HL-60 (cell line): ENCODE measurements at regions not wholly inside any gene's neighbourhood (a gene's known extent, or its start where the extent isn't known, plus 50 kb on each side); places are given as distances from the start of the nearest gene placed in this dataset.

Source experiments
- TF ChIP-seq, protein P1 (sequence below): IDR thresholded peaks from one replicate; pipeline ENCODE4 v1.5.1; 2011; ENCODE audit warnings: low read length, control low read depth, inconsistent platforms; ENCODE audit not compliant: insufficient read depth
- TF ChIP-seq, protein P2 (sequence below): IDR thresholded peaks from 2 replicates; pipeline ENCODE4 v1.6.1; 2012; ENCODE audit warnings: low read depth; ENCODE audit not compliant: insufficient replicate concordance

DNA sequence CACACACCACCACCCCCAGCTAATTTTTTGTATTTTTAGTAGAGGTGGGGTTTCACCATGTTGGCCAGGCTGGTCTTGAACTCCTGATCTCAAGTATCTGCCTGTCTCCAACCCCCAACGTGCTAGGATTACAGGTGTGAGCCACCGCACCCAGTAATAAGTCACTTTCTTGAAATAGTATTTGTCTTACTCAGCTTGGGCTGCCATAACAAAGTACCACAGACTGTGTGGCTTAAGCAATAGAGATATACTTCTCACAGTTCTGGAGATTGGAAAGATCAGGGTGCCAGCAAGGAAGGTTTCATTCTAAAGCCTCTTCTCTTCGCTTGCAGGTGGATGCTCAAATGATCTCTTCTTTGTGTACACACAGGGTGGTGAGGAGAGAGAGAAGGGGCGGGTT, 99.8 kb downstream of the ARRDC3 start:
- TF ChIP-seq, protein P1, sequence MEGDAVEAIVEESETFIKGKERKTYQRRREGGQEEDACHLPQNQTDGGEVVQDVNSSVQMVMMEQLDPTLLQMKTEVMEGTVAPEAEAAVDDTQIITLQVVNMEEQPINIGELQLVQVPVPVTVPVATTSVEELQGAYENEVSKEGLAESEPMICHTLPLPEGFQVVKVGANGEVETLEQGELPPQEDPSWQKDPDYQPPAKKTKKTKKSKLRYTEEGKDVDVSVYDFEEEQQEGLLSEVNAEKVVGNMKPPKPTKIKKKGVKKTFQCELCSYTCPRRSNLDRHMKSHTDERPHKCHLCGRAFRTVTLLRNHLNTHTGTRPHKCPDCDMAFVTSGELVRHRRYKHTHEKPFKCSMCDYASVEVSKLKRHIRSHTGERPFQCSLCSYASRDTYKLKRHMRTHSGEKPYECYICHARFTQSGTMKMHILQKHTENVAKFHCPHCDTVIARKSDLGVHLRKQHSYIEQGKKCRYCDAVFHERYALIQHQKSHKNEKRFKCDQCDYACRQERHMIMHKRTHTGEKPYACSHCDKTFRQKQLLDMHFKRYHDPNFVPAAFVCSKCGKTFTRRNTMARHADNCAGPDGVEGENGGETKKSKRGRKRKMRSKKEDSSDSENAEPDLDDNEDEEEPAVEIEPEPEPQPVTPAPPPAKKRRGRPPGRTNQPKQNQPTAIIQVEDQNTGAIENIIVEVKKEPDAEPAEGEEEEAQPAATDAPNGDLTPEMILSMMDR = no peak
- TF ChIP-seq, protein P2, sequence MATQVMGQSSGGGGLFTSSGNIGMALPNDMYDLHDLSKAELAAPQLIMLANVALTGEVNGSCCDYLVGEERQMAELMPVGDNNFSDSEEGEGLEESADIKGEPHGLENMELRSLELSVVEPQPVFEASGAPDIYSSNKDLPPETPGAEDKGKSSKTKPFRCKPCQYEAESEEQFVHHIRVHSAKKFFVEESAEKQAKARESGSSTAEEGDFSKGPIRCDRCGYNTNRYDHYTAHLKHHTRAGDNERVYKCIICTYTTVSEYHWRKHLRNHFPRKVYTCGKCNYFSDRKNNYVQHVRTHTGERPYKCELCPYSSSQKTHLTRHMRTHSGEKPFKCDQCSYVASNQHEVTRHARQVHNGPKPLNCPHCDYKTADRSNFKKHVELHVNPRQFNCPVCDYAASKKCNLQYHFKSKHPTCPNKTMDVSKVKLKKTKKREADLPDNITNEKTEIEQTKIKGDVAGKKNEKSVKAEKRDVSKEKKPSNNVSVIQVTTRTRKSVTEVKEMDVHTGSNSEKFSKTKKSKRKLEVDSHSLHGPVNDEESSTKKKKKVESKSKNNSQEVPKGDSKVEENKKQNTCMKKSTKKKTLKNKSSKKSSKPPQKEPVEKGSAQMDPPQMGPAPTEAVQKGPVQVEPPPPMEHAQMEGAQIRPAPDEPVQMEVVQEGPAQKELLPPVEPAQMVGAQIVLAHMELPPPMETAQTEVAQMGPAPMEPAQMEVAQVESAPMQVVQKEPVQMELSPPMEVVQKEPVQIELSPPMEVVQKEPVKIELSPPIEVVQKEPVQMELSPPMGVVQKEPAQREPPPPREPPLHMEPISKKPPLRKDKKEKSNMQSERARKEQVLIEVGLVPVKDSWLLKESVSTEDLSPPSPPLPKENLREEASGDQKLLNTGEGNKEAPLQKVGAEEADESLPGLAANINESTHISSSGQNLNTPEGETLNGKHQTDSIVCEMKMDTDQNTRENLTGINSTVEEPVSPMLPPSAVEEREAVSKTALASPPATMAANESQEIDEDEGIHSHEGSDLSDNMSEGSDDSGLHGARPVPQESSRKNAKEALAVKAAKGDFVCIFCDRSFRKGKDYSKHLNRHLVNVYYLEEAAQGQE = no peak
